ENCODE measurements at regions not wholly inside any gene's neighbourhood (a gene's known extent, or its start where the extent isn't known, plus 50 kb on each side); places are given as distances from the start of the nearest gene placed in this dataset.
"Not testable (repeated sequence)": the region's sequence is repeated elsewhere in the genome, so short reads cannot be mapped to it uniquely, and the experiment has no call there.

- H3K9me3 ChIP-seq (ENCODE audit: insufficient read depth, low read length): no peaks in the 10 kb centered on the region
- H3K79me2 ChIP-seq (ENCODE audit: insufficient read depth, low read length): no peaks in the 10 kb centered on the region
- H3K4me3 ChIP-seq (ENCODE audit: insufficient read depth, low read length, poor library complexity, severe bottlenecking): no peak overlapping the region
- no peaks in the 10 kb centered on the region for H3K27me3 ChIP-seq (ENCODE audit: low read length)
- no peak overlapping the region for H3K9ac ChIP-seq (ENCODE audit: low read length)
- H3K4me2 ChIP-seq (ENCODE audit: low read depth, low read length, poor library complexity, severe bottlenecking): no peak overlapping the region
- no peaks in the 10 kb centered on the region for H3K36me3 ChIP-seq (ENCODE audit: low read length)
- TF ChIP-seq CTCF (IDR thresholded peaks at IDR 0.05; ENCODE audit: insufficient read depth, low read length, poor library complexity, severe bottlenecking) (no peak), EZH2phosphoT487 (conservative IDR thresholded peaks at IDR 0.05; ENCODE audit: low read length) (no peak)
- no peaks in the 10 kb centered on the region for H3F3A ChIP-seq (ENCODE audit: insufficient read depth)
- H3K9me2 ChIP-seq (replicated peaks; ENCODE audit: insufficient read depth, low read length): no peaks in the 10 kb centered on the region
- H4K20me1 ChIP-seq (ENCODE audit: low read depth, low read length): no peaks in the 10 kb centered on the region
- no peak overlapping the region for H3K27ac ChIP-seq (ENCODE audit: low read depth, low read length)
- H2AFZ ChIP-seq (ENCODE audit: low read depth, low read length, severe bottlenecking): no peak overlapping the region
Measured at GRCh38 chr11:11718511-11718910, 96.7 kb upstream of the GALNT18 start.

- no peak overlapping the region for H3K4me3 ChIP-seq (ENCODE audit: insufficient read depth, low read length, poor library complexity, severe bottlenecking)
- no peaks in the 10 kb centered on the region for H3K79me2 ChIP-seq (ENCODE audit: insufficient read depth, low read length)
- H4K20me1 ChIP-seq (ENCODE audit: low read depth, low read length): no peaks in the 10 kb centered on the region
- H3K36me3 ChIP-seq (ENCODE audit: low read length): no peaks in the 10 kb centered on the region
- H3K9me2 ChIP-seq (replicated peaks; ENCODE audit: insufficient read depth, low read length): no peaks in the 10 kb centered on the region
- no peaks in the 10 kb centered on the region for H3K27me3 ChIP-seq (ENCODE audit: low read length)
- H3K9ac ChIP-seq (ENCODE audit: low read length): no peak overlapping the region
- H3K4me2 ChIP-seq (ENCODE audit: low read depth, low read length, poor library complexity, severe bottlenecking): no peak overlapping the region
- H3F3A ChIP-seq (ENCODE audit: insufficient read depth): no peaks in the 10 kb centered on the region
- H3K27ac ChIP-seq (ENCODE audit: low read depth, low read length): no peak overlapping the region
- no peak overlapping the region for H2AFZ ChIP-seq (ENCODE audit: low read depth, low read length, severe bottlenecking)
- no peaks in the 10 kb centered on the region for H3K9me3 ChIP-seq (ENCODE audit: insufficient read depth, low read length)
- no peak for TF ChIP-seq CTCF (IDR thresholded peaks at IDR 0.05; ENCODE audit: insufficient read depth, low read length, poor library complexity, severe bottlenecking)
- TF ChIP-seq EZH2phosphoT487 (conservative IDR thresholded peaks at IDR 0.05; ENCODE audit: low read length): no peak
Measured at GRCh38 chr11:11717064-11717725, 95.4 kb upstream of the GALNT18 start.

GRCh38 chr11:11715075-11715474 is 93.3 kb upstream of the GALNT18 start:
- H3K9ac ChIP-seq (ENCODE audit: low read length); H3K36me3 ChIP-seq (ENCODE audit: low read length); H3K9me3 ChIP-seq (ENCODE audit: insufficient read depth, low read length); H3K4me3 ChIP-seq (ENCODE audit: insufficient read depth, low read length, poor library complexity, severe bottlenecking); H3K79me2 ChIP-seq (ENCODE audit: insufficient read depth, low read length); H3F3A ChIP-seq (ENCODE audit: insufficient read depth); H3K27me3 ChIP-seq (ENCODE audit: low read length); H3K9me2 ChIP-seq (replicated peaks; ENCODE audit: insufficient read depth, low read length); H2AFZ ChIP-seq (ENCODE audit: low read depth, low read length, severe bottlenecking); H3K4me2 ChIP-seq (ENCODE audit: low read depth, low read length, poor library complexity, severe bottlenecking); H4K20me1 ChIP-seq (ENCODE audit: low read depth, low read length); H3K27ac ChIP-seq (ENCODE audit: low read depth, low read length): not testable (repeated sequence)

GRCh38 chr11:11710556-11710955 is 88.8 kb upstream of the GALNT18 start:
- Histone ChIP-seq H3F3A (ENCODE audit: insufficient read depth) (no peaks in the 10 kb centered on the region), H4K20me1 (ENCODE audit: low read depth, low read length) (no peaks in the 10 kb centered on the region), H3K9ac (ENCODE audit: low read length) (no peak overlapping the region), H3K27ac (ENCODE audit: low read depth, low read length) (no peak overlapping the region), H3K36me3 (ENCODE audit: low read length) (no peaks in the 10 kb centered on the region), H3K27me3 (ENCODE audit: low read length) (no peaks in the 10 kb centered on the region), H3K4me2 (ENCODE audit: low read depth, low read length, poor library complexity, severe bottlenecking) (no peak overlapping the region), H3K4me3 (ENCODE audit: insufficient read depth, low read length, poor library complexity, severe bottlenecking) (no peak overlapping the region), H3K9me3 (ENCODE audit: insufficient read depth, low read length) (no peaks in the 10 kb centered on the region), H3K79me2 (ENCODE audit: insufficient read depth, low read length) (no peaks in the 10 kb centered on the region), H2AFZ (ENCODE audit: low read depth, low read length, severe bottlenecking) (no peak overlapping the region), H3K9me2 (replicated peaks; ENCODE audit: insufficient read depth, low read length) (no peaks in the 10 kb centered on the region)
- TF ChIP-seq CTCF (IDR thresholded peaks at IDR 0.05; ENCODE audit: insufficient read depth, low read length, poor library complexity, severe bottlenecking): no peak
- no peak for TF ChIP-seq EZH2phosphoT487 (conservative IDR thresholded peaks at IDR 0.05; ENCODE audit: low read length)
